ENCODE measurements at regions not wholly inside any gene's neighbourhood (a gene's known extent, or its start where the extent isn't known, plus 50 kb on each side); places are given as distances from the start of the nearest gene placed in this dataset.

DNA sequence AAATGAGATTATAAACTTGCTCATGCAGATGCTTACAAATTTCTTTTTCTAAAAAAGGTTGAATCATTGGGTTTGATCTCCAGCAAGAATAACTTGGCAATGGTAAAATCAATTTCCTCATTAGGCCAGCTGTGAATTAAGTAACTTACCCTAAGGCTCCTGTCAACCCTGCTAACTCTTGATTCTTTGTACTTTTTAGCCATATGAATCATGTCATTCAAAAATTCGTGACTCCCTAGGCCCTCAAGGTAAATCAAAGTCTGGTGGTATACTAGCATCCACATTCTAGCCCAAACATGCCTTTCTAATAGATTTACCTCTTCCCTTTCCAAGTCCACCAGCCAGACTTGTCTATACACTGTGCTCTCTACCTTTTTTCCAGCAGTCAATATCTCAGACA is 420.8 kb upstream of the BRINP1 start:
- DNase-seq (ENCODE audit: low read depth), result no peak
- H3K4me3 ChIP-seq (ENCODE audit: low read length), result no peak overlapping the region
- TF ChIP-seq, protein P1, sequence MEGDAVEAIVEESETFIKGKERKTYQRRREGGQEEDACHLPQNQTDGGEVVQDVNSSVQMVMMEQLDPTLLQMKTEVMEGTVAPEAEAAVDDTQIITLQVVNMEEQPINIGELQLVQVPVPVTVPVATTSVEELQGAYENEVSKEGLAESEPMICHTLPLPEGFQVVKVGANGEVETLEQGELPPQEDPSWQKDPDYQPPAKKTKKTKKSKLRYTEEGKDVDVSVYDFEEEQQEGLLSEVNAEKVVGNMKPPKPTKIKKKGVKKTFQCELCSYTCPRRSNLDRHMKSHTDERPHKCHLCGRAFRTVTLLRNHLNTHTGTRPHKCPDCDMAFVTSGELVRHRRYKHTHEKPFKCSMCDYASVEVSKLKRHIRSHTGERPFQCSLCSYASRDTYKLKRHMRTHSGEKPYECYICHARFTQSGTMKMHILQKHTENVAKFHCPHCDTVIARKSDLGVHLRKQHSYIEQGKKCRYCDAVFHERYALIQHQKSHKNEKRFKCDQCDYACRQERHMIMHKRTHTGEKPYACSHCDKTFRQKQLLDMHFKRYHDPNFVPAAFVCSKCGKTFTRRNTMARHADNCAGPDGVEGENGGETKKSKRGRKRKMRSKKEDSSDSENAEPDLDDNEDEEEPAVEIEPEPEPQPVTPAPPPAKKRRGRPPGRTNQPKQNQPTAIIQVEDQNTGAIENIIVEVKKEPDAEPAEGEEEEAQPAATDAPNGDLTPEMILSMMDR (conservative IDR thresholded peaks at IDR 0.05; ENCODE audit: low read depth, low read length), result no peak

DNA sequence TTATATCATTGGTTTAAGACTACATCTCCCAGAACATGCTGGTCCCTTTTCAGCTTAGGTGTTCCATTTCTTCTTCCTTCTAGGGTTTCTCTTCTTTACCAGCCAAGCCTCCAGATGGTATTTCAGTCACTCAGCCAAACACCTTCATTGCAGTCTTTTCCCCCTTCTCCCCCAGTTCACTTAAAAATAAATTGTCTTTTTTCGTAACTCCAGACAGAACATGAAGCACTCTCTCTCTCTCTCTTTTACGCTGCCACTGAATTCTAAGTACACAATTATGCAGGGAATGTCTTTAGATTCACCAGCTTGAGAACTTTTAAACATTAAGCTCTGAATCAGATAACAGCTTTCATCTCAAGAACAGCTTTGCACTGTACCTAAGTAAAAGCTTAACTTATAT is 419.7 kb upstream of the BRINP1 start:
- TF ChIP-seq, protein P1 (conservative IDR thresholded peaks at IDR 0.05; ENCODE audit: low read depth, low read length), result no peak
- no peak overlapping the region for H3K4me3 ChIP-seq (ENCODE audit: low read length)

DNA sequence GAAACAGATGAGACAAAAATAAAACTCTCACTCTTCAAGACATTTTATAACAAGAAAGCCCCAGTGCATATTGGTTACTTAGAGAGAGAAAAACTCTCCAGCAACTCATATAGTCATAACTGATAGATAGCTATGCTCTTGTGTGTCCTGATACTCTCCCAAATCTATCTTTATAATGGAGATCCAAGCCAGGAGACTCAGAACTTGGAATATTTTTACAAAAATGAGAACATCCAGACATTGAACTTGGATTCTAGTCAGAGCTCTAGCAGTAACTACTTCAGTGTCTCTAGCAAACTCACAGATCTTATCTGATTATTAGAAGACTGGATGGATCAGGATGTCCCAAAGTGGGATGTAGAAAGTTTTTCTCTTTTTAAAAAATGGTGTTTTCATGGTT is 412.7 kb upstream of the BRINP1 start:
- no peak for DNase-seq (ENCODE audit: low read depth)
- H3K4me3 ChIP-seq (ENCODE audit: low read length), result no peak overlapping the region
- TF ChIP-seq, protein P1 (conservative IDR thresholded peaks at IDR 0.05; ENCODE audit: low read depth, low read length), result no peak

More for the DNA sequence above, 419.7 kb upstream of the BRINP1 start:
- no peak for DNase-seq (ENCODE audit: low read depth)

DNA sequence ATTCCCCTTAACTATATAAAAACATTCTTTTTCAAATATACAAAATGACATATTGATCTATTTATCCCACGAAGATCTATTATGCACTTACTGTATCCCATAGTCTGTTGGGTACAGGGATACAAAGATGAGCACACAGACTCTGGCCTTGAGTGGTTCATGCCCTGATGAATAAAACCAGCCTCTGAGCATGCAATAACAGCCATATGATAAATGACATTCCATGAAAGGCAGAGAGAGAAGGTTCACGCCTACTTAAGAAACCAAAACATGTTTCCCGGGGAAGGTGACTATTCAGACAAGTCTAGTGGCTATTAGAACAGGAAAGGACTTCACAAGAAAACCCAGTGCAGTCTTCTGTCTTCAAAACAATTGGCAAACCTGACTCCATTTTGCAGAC is 406.2 kb upstream of the BRINP1 start:
- no peak overlapping the region for H3K4me3 ChIP-seq (ENCODE audit: low read length)
- TF ChIP-seq, protein P1 (conservative IDR thresholded peaks at IDR 0.05; ENCODE audit: low read depth, low read length), result no peak
- no peak for DNase-seq (ENCODE audit: low read depth)

DNA sequence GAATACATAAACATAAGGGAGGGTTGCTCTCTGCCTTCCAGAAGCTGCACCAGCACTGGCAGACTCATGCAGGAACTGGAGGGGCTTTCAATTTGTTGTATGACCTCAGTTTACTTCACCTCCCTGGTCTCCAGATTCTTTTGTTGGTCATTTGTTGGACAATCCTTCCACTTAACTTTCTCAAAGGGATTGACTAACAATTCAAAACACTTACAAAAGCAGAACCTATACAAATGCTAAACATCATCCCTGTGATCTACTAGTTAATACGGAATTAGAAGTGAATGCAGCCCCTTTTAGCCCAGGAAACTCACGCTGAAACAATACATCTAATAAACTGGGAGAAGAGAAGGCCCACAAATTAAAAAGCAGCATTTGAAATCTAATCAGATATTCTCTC is 404.6 kb upstream of the BRINP1 start:
- DNase-seq (ENCODE audit: low read depth), result no peak
- no peak overlapping the region for H3K4me3 ChIP-seq (ENCODE audit: low read length)
- TF ChIP-seq, protein P1 (conservative IDR thresholded peaks at IDR 0.05; ENCODE audit: low read depth, low read length), result no peak

DNA sequence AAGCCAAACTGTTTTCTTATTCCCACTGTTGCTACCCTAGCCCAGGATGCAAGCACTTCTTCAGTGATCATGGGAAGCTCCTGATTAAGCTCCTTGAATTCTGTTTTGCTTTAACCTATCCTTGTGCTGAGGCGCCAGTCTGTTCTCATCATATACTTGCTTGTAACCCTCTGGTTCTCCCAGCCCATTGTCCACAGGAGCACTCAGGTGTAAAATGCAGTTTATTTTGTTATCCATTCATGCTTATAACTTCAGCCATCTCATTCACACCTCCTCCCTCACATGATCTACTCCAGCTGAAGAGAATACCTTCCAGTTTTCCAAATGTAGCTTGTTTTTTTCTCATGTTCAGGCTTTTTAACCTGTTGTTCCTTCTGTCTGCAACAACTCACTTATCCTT is 402.1 kb upstream of the BRINP1 start:
- no peak for DNase-seq (ENCODE audit: low read depth)
- TF ChIP-seq, protein P1 (conservative IDR thresholded peaks at IDR 0.05; ENCODE audit: low read depth, low read length), result no peak

DNA sequence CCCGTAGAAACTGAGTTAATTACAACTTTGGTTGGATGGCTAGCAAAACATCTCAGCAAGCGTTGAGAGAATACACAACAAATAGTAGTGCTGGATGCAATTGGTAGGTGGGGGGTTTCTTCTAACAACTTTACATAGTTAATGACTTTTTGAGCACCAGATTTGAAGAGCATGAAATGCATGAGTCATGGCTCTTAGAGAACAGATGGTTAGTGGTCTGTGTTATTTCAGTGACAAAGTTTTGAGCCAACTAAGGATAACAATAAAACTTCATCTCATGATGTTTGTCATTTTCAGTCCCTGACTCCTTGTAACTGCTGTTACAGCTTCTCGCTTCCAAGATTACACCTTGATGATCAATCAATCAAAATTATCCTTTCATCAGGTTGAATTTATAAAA is 399.0 kb upstream of the BRINP1 start:
- H3K4me3 ChIP-seq (ENCODE audit: low read length), result no peak overlapping the region
- TF ChIP-seq, protein P1 (conservative IDR thresholded peaks at IDR 0.05; ENCODE audit: low read depth, low read length), result no peak
- no peak for DNase-seq (ENCODE audit: low read depth)

More for the DNA sequence above, 402.1 kb upstream of the BRINP1 start:
- no peak overlapping the region for H3K4me3 ChIP-seq (ENCODE audit: low read length)

Data from retinal pigment epithelial cell (primary cell).